ENCODE measurements at regions not wholly inside any gene's neighbourhood (a gene's known extent, or its start where the extent isn't known, plus 50 kb on each side); places are given as distances from the start of the nearest gene placed in this dataset.

DNA sequence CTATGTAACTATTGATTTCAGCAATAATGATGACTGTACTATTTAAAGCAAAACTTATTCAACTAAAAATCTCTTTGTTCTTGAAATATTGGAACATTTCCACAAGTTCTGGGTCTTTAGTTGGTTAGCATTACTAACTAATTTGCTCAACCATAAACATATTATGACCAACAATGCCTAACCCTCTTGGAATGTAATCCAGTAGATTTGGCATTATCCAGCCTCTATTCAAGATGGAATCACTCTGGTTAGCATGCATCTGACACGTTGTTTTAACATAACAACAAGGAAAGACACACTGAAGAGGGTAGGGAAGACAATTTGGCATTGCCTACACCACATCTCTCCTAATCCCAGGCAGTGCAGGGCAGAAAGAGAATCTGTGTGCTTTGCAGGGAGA, 941.3 kb upstream of the PCDH20 start:
- TF ChIP-seq, protein P1, sequence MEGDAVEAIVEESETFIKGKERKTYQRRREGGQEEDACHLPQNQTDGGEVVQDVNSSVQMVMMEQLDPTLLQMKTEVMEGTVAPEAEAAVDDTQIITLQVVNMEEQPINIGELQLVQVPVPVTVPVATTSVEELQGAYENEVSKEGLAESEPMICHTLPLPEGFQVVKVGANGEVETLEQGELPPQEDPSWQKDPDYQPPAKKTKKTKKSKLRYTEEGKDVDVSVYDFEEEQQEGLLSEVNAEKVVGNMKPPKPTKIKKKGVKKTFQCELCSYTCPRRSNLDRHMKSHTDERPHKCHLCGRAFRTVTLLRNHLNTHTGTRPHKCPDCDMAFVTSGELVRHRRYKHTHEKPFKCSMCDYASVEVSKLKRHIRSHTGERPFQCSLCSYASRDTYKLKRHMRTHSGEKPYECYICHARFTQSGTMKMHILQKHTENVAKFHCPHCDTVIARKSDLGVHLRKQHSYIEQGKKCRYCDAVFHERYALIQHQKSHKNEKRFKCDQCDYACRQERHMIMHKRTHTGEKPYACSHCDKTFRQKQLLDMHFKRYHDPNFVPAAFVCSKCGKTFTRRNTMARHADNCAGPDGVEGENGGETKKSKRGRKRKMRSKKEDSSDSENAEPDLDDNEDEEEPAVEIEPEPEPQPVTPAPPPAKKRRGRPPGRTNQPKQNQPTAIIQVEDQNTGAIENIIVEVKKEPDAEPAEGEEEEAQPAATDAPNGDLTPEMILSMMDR (conservative IDR thresholded peaks at IDR 0.05; ENCODE audit: low read depth in 2 of 2): no peak
- TF ChIP-seq JUNB (IDR thresholded peaks at IDR 0.05; ENCODE audit: unreplicated experiment) (no peak), EZH2 (IDR thresholded peaks at IDR 0.05; ENCODE audit: low read depth, unreplicated experiment) (no peak), CREB1 (CRISPR knock-in tag; IDR thresholded peaks at IDR 0.05; ENCODE audit: low read depth) (no peak), STAT1 (IDR thresholded peaks at IDR 0.05; ENCODE audit: unreplicated experiment) (no peak), EZH2phosphoT487 (IDR thresholded peaks at IDR 0.05; ENCODE audit: unreplicated experiment) (no peak), POLR2AphosphoS5 (IDR thresholded peaks at IDR 0.05; ENCODE audit: low read depth) (no peak), ZNF331 (CRISPR knock-in tag; IDR thresholded peaks at IDR 0.05; ENCODE audit: low read depth) (no peak)
- TF ChIP-seq, protein P2, sequence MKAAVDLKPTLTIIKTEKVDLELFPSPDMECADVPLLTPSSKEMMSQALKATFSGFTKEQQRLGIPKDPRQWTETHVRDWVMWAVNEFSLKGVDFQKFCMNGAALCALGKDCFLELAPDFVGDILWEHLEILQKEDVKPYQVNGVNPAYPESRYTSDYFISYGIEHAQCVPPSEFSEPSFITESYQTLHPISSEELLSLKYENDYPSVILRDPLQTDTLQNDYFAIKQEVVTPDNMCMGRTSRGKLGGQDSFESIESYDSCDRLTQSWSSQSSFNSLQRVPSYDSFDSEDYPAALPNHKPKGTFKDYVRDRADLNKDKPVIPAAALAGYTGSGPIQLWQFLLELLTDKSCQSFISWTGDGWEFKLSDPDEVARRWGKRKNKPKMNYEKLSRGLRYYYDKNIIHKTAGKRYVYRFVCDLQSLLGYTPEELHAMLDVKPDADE (IDR thresholded peaks at IDR 0.05): no peak
- TF ChIP-seq, protein P3, sequence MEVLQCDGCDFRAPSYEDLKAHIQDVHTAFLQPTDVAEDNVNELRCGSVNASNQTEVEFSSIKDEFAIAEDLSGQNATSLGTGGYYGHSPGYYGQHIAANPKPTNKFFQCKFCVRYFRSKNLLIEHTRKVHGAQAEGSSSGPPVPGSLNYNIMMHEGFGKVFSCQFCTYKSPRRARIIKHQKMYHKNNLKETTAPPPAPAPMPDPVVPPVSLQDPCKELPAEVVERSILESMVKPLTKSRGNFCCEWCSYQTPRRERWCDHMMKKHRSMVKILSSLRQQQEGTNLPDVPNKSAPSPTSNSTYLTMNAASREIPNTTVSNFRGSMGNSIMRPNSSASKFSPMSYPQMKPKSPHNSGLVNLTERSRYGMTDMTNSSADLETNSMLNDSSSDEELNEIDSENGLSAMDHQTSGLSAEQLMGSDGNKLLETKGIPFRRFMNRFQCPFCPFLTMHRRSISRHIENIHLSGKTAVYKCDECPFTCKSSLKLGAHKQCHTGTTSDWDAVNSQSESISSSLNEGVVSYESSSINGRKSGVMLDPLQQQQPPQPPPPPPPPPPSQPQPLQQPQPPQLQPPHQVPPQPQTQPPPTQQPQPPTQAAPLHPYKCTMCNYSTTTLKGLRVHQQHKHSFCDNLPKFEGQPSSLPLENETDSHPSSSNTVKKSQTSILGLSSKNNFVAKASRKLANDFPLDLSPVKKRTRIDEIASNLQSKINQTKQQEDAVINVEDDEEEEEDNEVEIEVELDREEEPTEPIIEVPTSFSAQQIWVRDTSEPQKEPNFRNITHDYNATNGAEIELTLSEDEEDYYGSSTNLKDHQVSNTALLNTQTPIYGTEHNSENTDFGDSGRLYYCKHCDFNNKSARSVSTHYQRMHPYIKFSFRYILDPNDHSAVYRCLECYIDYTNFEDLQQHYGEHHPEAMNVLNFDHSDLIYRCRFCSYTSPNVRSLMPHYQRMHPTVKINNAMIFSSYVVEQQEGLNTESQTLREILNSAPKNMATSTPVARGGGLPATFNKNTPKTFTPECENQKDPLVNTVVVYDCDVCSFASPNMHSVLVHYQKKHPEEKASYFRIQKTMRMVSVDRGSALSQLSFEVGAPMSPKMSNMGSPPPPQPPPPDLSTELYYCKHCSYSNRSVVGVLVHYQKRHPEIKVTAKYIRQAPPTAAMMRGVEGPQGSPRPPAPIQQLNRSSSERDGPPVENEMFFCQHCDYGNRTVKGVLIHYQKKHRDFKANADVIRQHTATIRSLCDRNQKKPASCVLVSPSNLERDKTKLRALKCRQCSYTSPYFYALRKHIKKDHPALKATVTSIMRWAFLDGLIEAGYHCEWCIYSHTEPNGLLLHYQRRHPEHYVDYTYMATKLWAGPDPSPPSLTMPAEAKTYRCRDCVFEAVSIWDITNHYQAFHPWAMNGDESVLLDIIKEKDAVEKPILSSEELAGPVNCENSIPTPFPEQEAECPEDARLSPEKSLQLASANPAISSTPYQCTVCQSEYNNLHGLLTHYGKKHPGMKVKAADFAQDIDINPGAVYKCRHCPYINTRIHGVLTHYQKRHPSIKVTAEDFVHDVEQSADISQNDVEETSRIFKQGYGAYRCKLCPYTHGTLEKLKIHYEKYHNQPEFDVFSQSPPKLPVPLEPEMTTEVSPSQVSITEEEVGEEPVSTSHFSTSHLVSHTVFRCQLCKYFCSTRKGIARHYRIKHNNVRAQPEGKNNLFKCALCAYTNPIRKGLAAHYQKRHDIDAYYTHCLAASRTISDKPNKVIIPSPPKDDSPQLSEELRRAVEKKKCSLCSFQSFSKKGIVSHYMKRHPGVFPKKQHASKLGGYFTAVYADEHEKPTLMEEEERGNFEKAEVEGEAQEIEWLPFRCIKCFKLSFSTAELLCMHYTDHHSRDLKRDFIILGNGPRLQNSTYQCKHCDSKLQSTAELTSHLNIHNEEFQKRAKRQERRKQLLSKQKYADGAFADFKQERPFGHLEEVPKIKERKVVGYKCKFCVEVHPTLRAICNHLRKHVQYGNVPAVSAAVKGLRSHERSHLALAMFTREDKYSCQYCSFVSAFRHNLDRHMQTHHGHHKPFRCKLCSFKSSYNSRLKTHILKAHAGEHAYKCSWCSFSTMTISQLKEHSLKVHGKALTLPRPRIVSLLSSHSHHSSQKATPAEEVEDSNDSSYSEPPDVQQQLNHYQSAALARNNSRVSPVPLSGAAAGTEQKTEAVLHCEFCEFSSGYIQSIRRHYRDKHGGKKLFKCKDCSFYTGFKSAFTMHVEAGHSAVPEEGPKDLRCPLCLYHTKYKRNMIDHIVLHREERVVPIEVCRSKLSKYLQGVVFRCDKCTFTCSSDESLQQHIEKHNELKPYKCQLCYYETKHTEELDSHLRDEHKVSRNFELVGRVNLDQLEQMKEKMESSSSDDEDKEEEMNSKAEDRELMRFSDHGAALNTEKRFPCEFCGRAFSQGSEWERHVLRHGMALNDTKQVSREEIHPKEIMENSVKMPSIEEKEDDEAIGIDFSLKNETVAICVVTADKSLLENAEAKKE (CRISPR knock-in tag; IDR thresholded peaks at IDR 0.05): no peak

All from GM23338 (cell line).